Daoy (cell line): ENCODE measurements at regions not wholly inside any gene's neighbourhood (a gene's known extent, or its start where the extent isn't known, plus 50 kb on each side); places are given as distances from the start of the nearest gene placed in this dataset.
A peak's percentile ranks its signal among the peaks of the same experiment; 100 is the strongest.

Experiments
- DNase-seq: peaks from one replicate; pipeline ENCODE4 v3.0.0-alpha.2; 2015; ENCODE audit warnings: low read depth

DNA sequence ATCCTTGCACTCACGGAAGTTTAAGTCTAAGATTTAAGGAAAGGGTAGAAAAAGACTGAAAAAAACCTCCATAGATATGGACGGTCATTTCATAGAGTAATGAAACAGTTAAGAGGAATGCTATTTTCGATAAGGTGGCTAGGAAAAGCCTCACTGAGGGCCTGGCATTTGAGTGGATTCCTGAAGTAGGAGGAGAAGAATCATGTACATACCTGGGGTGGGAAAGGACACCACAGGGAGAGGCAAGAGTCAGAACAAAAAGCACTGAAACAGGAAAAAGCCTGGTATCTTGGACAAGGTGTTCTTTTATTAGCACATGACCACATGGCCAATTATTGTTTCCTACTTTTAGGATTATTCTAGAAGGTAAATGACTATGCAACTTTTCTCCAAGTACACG lies 547.2 kb upstream of the DIPK2B start:
- DNase-seq: no peak

GRCh38 chrX:45745479-45745878 lies 544.8 kb upstream of the DIPK2B start:
- no peak for DNase-seq

DNA sequence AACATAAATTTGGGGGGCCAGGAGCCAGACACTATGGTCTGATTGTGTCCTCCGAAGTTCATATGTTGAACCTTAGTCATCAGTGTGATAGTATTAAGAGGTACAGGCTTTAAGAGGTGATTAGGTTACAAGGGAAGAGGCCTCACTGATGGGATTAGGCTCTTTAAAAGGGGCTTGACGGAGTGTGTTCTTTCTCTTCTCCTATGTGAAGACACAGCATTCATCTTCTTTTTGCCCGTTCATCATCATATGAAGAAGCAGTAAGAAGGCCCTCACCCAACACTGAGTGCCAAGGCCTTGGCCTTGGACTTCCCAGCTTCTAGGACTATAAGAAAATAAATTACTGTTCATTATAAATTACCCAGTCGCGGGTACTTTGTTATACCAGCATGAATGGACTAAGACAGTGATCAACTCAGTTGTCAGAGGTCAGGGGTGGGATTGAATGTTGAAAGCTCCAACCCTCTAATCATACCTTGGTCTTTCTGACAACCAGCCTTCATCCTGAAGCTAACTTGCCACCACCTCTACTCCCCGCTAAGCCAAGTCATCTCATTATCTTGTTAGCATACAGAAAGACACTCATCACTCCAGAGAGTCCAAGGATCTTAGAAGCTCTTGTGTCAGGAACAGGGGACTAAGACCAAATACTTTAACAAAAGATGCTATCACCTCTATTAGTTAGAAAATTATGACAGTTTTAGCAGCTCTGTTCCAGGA lies 543.4 kb upstream of the DIPK2B start:
- DNase-seq: no peak

DNA sequence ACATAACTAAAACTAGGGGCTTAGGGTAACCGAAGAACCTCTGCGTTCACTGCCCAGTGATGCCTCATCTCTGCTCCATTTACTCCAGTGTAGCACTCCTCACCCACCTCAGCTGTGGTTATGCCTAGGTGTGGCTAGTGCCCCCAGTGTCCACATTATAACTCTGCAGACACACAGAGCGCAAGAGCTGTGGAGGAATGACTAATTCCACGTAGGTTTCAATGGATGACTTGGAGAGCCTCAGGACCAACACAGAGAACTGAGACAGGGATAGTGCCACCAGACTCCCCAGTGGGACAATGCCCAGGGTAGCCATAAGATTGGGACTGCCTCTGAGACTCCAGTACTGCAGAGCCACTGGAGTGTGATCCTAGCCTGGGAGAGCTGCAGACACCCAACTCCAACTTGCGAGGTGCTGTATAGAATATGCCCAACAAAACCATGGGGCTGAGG lies 542.4 kb upstream of the DIPK2B start:
- peak; percentile 63 for DNase-seq

GRCh38 chrX:45740291-45740690 lies 539.6 kb upstream of the DIPK2B start:
- no peak for DNase-seq

- no peak for DNase-seq
These were observed 534.9 kb upstream of the DIPK2B start for GRCh38 chrX:45735571-45735970.

DNA sequence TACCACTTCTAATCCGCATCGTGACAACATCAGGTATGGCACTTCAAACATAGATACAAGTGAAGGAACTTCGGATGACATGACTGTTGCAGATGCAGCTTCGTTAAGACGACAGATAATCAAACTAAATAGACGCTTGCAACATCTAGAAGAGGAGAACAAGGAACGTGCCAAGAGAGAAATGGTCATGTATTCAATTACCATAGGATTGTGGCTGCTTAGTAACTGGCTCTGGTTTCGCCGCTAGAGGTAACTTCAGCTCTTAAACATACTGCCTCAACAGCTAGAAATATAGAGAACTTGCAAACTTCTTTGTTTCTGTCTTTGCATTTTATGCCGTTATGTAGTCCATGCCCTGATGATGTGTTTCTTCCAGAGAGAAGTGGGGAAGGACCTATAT lies 530.8 kb upstream of the DIPK2B start:
- DNase-seq: no peak

DNA sequence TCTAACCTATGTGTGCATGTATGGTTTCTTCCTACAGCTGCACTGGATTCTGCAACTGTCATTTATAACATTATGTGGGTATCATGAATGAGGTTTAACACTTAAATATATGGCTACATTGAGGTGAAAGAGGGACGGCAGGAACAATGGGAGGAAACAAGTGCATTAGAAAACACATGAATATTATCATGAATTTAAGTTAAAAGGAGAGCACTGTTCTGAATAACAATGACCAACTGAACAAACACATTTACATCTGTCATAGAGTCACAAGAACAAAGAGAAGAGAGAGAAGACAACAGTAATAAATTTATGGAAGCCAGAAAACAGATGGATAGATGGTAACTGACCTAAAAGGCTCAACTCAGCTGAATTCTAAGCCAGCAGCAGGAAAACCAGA lies 527.1 kb upstream of the DIPK2B start:
- no peak for DNase-seq

GRCh38 chrX:45722471-45722870 lies 521.8 kb upstream of the DIPK2B start:
- DNase-seq: no peak

GRCh38 chrX:45719751-45720501 lies 519.2 kb upstream of the DIPK2B start:
- DNase-seq: no peak

- DNase-seq: no peak
These were observed 518.0 kb upstream of the DIPK2B start for GRCh38 chrX:45718676-45719075.

- DNase-seq: no peak
These were observed 516.1 kb upstream of the DIPK2B start for GRCh38 chrX:45716750-45717149.

DNA sequence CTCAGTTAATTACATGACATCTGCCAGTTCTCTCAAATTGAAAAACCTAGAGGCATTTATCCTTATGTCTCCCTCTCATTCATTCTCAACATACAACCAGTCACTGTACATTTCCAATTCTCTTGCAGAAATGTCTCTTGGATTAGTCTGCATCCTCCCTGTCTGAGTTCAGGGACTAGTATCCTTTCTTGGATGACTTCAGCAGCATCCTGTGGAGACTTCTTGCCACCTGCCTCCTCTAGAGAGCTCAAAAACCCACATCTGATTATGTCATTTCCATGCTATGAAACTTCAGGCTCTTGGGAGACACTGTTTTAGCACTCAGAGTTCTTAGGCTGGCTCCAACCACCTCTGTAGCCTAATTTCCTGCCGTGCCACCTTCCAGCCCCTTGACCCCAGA lies 515.1 kb upstream of the DIPK2B start:
- peak; percentile 60 for DNase-seq

DNA sequence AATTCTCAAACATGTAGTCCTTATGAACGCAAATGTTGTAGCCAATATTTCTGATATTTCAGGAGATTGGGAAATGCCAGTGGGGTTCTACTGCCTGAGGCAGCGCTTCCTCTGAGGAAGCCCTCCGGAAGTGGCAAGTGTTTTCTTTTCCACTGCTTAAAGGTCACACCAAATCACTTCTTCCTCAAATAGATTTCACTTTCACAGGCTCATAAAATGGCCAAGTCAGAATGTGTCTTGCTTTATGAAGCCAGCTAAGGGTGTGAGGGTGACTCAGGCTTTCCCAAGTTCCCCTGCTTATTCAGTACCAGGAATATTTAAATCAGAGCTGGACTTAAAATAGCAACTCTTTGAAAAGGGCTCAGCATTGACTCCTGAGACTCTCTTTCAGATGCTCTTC lies 514.2 kb upstream of the DIPK2B start:
- DNase-seq: peak; percentile 71

GRCh38 chrX:45712067-45712466 lies 511.4 kb upstream of the DIPK2B start:
- peak; percentile 48 for DNase-seq

DNA sequence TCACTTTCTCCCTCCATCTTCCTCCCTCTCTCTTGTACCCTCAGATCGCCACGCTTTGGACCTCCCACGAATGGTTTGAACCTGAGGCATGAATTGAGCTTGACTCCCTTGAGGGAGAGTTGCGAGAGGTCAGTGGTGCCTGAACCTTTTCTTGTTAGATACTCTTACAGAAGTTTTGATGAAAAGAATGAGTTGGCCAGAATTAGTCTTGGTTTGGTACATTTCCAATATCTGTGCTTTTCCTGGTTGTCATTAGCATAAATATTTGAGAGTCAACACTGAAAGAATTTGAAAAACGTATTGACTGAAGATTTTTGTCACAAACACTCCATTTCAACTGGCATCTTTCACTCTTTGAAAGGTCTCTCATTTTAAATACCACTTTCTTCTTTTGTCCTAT lies 510.6 kb upstream of the DIPK2B start:
- peak; percentile 28 for DNase-seq

GRCh38 chrX:45710081-45710801 lies 509.6 kb upstream of the DIPK2B start:
- peak; percentile 90 for DNase-seq

DNA sequence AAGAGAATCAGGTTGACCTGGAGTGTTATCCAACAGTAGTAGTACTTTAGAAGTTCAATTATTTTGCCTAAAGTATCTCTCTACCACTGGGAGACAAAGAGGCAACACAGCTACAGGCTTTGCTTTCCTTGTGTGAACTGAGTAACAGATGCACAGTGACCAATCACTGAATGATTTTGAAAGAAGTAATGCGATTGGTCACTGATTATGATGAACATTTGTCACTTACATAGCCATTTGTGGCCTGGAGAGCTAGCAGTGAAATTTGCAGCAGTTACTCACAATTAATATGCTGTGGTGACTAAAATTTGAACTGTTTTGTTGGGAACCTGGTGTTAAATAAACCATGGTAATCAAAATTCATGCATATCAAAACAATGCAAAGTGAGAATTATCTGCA lies 508.7 kb upstream of the DIPK2B start:
- DNase-seq: no peak

DNA sequence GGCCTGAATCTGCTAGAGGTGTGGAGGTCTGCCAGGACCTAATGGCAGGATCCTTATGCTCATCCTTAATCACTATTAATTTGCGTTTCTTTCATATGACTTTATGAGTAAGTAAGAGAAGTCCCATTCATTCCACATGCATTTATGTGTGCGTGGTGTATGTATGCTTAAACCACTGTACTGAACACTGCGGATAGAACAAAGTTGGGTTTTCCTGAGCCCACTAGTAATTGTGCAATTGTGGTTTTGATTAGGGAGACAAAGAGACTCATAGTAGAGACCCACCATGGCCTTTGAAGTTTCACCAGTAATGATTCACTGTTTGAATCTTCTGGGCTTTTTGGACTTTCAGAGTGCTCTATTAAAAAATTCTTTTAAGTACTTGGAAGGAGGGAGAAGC lies 498.5 kb upstream of the DIPK2B start:
- no peak for DNase-seq

GRCh38 chrX:45697591-45697990 lies 496.9 kb upstream of the DIPK2B start:
- DNase-seq: peak; percentile 54

GRCh38 chrX:45696736-45697135 lies 496.1 kb upstream of the DIPK2B start:
- no peak for DNase-seq

GRCh38 chrX:45689971-45690370 lies 489.3 kb upstream of the DIPK2B start:
- DNase-seq: no peak

- DNase-seq: no peak
These were observed 483.2 kb upstream of the DIPK2B start for GRCh38 chrX:45683914-45684313.
